ENCODE measurements at regions not wholly inside any gene's neighbourhood (a gene's known extent, or its start where the extent isn't known, plus 50 kb on each side); places are given as distances from the start of the nearest gene placed in this dataset.

- Histone ChIP-seq H3K4me3 (ENCODE audit: extremely low read depth in 1 of 4, insufficient read depth in 2 of 4, low read depth in 3 of 4, low read length in 4 of 4) (no peak overlapping the region), H2BK12ac (ENCODE audit: low read depth, low read length) (no peak overlapping the region), H3K79me1 (ENCODE audit: low read depth, low read length) (no peaks in the 10 kb centered on the region), H2BK20ac (ENCODE audit: low read length) (no peak overlapping the region), H4K8ac (ENCODE audit: extremely low read depth, insufficient read depth, low read length) (no peak overlapping the region), H3K27ac (ENCODE audit: low read depth, low read length) (no peak overlapping the region), H2BK120ac (replicated peaks; ENCODE audit: low read depth, low read length) (no peak overlapping the region), H3K56ac (replicated peaks; ENCODE audit: insufficient read length, low read depth, low read length) (no peak overlapping the region), H3K23me2 (ENCODE audit: low read depth, low read length) (no peaks in the 10 kb centered on the region), H3K23ac (ENCODE audit: insufficient read length) (no peak overlapping the region), H2AFZ (ENCODE audit: low read length) (no peak overlapping the region), H3K9me3 (ENCODE audit: insufficient read depth in 2 of 2, low read depth in 1 of 2, low read length in 1 of 2) (no peaks in the 10 kb centered on the region), H3K4me1 (replicated peaks in 1 of 4; ENCODE audit: control insufficient read depth in 3 of 4, insufficient read depth in 4 of 4, low read length in 3 of 4) (no peaks in the 10 kb centered on the region; a peak in 1 of 7 replicates), H3K36me3 (ENCODE audit: control insufficient read depth in 2 of 4, insufficient read depth in 4 of 4, low read length in 3 of 4) (no peaks in the 10 kb centered on the region), H3K4ac (replicated peaks; ENCODE audit: insufficient read length, low read depth, low read length) (no peak overlapping the region), H2BK15ac (ENCODE audit: low read length) (no peak overlapping the region), H4K20me1 (replicated peaks in 1 of 2; ENCODE audit: control insufficient read depth in 1 of 2, insufficient read depth in 2 of 2, low read length in 2 of 2) (no peaks in the 10 kb centered on the region), H3K9ac (replicated peaks in 1 of 4; ENCODE audit: extremely low read depth in 1 of 4, low read depth in 3 of 4, low read length in 3 of 4) (no peak overlapping the region), H3K4me2 (ENCODE audit: insufficient read depth in 1 of 2, low read depth in 2 of 2, low read length in 2 of 2) (no peak overlapping the region), H4K91ac (replicated peaks; ENCODE audit: insufficient read length, low read length) (no peak overlapping the region), H2AK5ac (ENCODE audit: low read depth, low read length) (no peak overlapping the region), H2BK5ac (ENCODE audit: low read depth, low read length) (no peak overlapping the region), H3K14ac (ENCODE audit: insufficient read length) (no peak overlapping the region), H4K5ac (ENCODE audit: insufficient read length, low read depth, low read length) (no peak overlapping the region), H3K18ac (ENCODE audit: extremely low read depth, low read length) (no peak overlapping the region), H3K27me3 (replicated peaks in 1 of 4; ENCODE audit: control insufficient read depth in 3 of 4, extremely low read depth in 1 of 4, insufficient read depth in 3 of 4, low read length in 3 of 4) (peaks cover 0 to 2% (median 0%) of the 10 kb centered on the region in 4 experiments; a peak in 2 of 7 replicates), H3K79me2 (ENCODE audit: control insufficient read depth in 1 of 2, insufficient read depth in 2 of 2, low read length in 2 of 2) (no peaks in the 10 kb centered on the region)
- 87% methylated on average over 12 of the region's 12 CpGs; no CpG with 5 or more reads in 1 of the 2 experiments for WGBS, 2 experiments (ENCODE audit: extremely low coverage in 1 of 2, insufficient coverage in 1 of 2, insufficient read length in 1 of 2, insufficient replicate concordance in 2 of 2, low coverage in 1 of 2, low lambda C conversion rate in 2 of 2, missing lambda C conversion rate in 1 of 2)
- ChIA-PET POLR2A (ENCODE audit: partially characterized antibody) (no interaction called here), CTCF (ENCODE audit: partially characterized antibody) (interaction anchor here (0.6 to 1.8 kb wide), 6 partner anchors 10 to 183 kb away, joined by 3 to 5 read pairs (median 4); no protein-coding TSS in a partner anchor)
- DNase-seq (ENCODE audit: low read depth in 1 of 2, low spot score in 2 of 2) (peak in 1 of 2 experiments; percentile 10), FAIRE-seq (no peak)
- TF ChIP-seq BCL11A (IDR thresholded peaks at IDR 0.05; ENCODE audit: low read depth in 2 of 2, low read length in 2 of 2) (no peak), KDM1A (IDR thresholded peaks at IDR 0.05; ENCODE audit: borderline replicate concordance, low read length) (no peak), NANOG (IDR thresholded peaks at IDR 0.05; ENCODE audit: insufficient read depth, low read depth, low read length, poor library complexity, severe bottlenecking) (no peak), RNF2 (IDR thresholded peaks at IDR 0.05; ENCODE audit: borderline replicate concordance, low read depth, low read length, missing control alignments, poor library complexity, severe bottlenecking) (no peak), EZH2 (IDR thresholded peaks at IDR 0.05; ENCODE audit: low read depth, low read length, severe bottlenecking) (no peak), YY1 (IDR thresholded peaks at IDR 0.05; ENCODE audit: low read depth, low read length) (no peak), SP2 (IDR thresholded peaks at IDR 0.05; ENCODE audit: low read length) (no peak), RBBP5 (IDR thresholded peaks at IDR 0.05; ENCODE audit: borderline replicate concordance, low read depth, low read length) (no peak), USF2 (IDR thresholded peaks at IDR 0.05; ENCODE audit: low read length) (no peak)
Observed at GRCh38 chr9:126114850-126115460, 211.7 kb upstream of the MVB12B start.
